AG08396 (cell line): ENCODE measurements at regions not wholly inside any gene's neighbourhood (a gene's known extent, or its start where the extent isn't known, plus 50 kb on each side); places are given as distances from the start of the nearest gene placed in this dataset.

ENCODE experiments used
- DNase-seq: peaks from one replicate; pipeline ENCODE4 v3.0.0; 2012; ENCODE audit warnings: low spot score, mixed read lengths

GRCh38 chr1:243916160-243916559 lies 66.1 kb upstream of the AKT3 start:
- DNase-seq: peak; percentile 24

GRCh38 chr1:243912347-243912746 lies 62.3 kb upstream of the AKT3 start:
- DNase-seq: no peak

- DNase-seq: no peak
Measured at GRCh38 chr1:243910607-243911006, 60.6 kb upstream of the AKT3 start.

- DNase-seq: no peak
Measured at GRCh38 chr1:243903895-243904294, 53.9 kb upstream of the AKT3 start.

- no peak for DNase-seq
Measured at GRCh38 chr1:243903041-243903440, 53.0 kb upstream of the AKT3 start.

- no peak for DNase-seq
Measured at GRCh38 chr1:243902100-243902499, 52.1 kb upstream of the AKT3 start.
